B cell (primary cell): ENCODE measurements at regions not wholly inside any gene's neighbourhood (a gene's known extent, or its start where the extent isn't known, plus 50 kb on each side); places are given as distances from the start of the nearest gene placed in this dataset.

Experiments
- EZH2 ChIP-seq: IDR thresholded peaks from 2 replicates; pipeline ENCODE4 v1.6.1; 2012; ENCODE audit warnings: borderline replicate concordance, low read depth, mild to moderate bottlenecking, moderate library complexity, low read length; ENCODE audit not compliant: insufficient read depth, poor library complexity, severe bottlenecking
- TF ChIP-seq, protein P1 (sequence below): fragments of 200-600 bp; IDR thresholded peaks from one replicate; pipeline ENCODE4 v1.8.0; 2022; ENCODE audit warnings: antibody characterized with exemption, mild to moderate bottlenecking

DNA sequence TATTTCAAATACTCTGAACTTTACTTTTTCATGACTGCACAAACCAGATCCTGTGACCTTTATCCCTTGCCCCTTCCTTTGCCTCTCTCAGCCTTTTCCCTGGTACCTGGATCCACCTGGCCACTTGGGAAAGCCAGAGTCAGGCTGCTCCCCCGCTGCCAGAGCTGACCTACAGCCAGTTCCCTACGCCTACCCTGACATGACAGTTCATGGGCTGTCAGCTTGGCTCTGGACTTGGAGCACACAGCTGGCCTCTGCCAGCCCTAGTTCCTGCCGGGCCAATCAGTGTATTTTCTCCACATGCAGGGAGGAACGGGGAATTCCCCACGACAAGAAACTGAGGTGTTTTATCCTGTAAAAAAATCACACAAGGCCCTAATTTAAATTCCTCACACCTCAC, 382.6 kb downstream of the INSC start:
- TF ChIP-seq, protein P1, sequence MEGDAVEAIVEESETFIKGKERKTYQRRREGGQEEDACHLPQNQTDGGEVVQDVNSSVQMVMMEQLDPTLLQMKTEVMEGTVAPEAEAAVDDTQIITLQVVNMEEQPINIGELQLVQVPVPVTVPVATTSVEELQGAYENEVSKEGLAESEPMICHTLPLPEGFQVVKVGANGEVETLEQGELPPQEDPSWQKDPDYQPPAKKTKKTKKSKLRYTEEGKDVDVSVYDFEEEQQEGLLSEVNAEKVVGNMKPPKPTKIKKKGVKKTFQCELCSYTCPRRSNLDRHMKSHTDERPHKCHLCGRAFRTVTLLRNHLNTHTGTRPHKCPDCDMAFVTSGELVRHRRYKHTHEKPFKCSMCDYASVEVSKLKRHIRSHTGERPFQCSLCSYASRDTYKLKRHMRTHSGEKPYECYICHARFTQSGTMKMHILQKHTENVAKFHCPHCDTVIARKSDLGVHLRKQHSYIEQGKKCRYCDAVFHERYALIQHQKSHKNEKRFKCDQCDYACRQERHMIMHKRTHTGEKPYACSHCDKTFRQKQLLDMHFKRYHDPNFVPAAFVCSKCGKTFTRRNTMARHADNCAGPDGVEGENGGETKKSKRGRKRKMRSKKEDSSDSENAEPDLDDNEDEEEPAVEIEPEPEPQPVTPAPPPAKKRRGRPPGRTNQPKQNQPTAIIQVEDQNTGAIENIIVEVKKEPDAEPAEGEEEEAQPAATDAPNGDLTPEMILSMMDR = no peak
- TF ChIP-seq EZH2 = no peak
